ENCODE measurements at regions not wholly inside any gene's neighbourhood (a gene's known extent, or its start where the extent isn't known, plus 50 kb on each side); places are given as distances from the start of the nearest gene placed in this dataset.
"Not testable (repeated sequence)": the region's sequence is repeated elsewhere in the genome, so short reads cannot be mapped to it uniquely, and the experiment has no call there.

- CTCF ChIA-PET: no interaction called here
- POLR2A ChIA-PET: no interaction called here
Observed at GRCh38 chr3:65015711-65016110, 327.9 kb upstream of the ADAMTS9 start.

GRCh38 chr3:65013053-65013452 is 325.3 kb upstream of the ADAMTS9 start:
- TF ChIP-seq, protein P1, sequence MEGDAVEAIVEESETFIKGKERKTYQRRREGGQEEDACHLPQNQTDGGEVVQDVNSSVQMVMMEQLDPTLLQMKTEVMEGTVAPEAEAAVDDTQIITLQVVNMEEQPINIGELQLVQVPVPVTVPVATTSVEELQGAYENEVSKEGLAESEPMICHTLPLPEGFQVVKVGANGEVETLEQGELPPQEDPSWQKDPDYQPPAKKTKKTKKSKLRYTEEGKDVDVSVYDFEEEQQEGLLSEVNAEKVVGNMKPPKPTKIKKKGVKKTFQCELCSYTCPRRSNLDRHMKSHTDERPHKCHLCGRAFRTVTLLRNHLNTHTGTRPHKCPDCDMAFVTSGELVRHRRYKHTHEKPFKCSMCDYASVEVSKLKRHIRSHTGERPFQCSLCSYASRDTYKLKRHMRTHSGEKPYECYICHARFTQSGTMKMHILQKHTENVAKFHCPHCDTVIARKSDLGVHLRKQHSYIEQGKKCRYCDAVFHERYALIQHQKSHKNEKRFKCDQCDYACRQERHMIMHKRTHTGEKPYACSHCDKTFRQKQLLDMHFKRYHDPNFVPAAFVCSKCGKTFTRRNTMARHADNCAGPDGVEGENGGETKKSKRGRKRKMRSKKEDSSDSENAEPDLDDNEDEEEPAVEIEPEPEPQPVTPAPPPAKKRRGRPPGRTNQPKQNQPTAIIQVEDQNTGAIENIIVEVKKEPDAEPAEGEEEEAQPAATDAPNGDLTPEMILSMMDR (IDR thresholded peaks at IDR 0.05; ENCODE audit: insufficient read depth, low read length, missing control alignments): no peak
- CTCF ChIA-PET: no interaction called here
- no peak for DNase-seq (ENCODE audit: low read depth, low spot score)
- no peak overlapping the region for H3K4me3 ChIP-seq (ENCODE audit: low read depth, low read length)
- POLR2A ChIA-PET: no interaction called here

More at GRCh38 chr3:65015711-65016110, 327.9 kb upstream of the ADAMTS9 start:
- DNase-seq (ENCODE audit: low read depth, low spot score): no peak
- TF ChIP-seq, protein P1 (IDR thresholded peaks at IDR 0.05; ENCODE audit: insufficient read depth, low read length, missing control alignments): no peak
- H3K4me3 ChIP-seq (ENCODE audit: low read depth, low read length): no peak overlapping the region

DNA sequence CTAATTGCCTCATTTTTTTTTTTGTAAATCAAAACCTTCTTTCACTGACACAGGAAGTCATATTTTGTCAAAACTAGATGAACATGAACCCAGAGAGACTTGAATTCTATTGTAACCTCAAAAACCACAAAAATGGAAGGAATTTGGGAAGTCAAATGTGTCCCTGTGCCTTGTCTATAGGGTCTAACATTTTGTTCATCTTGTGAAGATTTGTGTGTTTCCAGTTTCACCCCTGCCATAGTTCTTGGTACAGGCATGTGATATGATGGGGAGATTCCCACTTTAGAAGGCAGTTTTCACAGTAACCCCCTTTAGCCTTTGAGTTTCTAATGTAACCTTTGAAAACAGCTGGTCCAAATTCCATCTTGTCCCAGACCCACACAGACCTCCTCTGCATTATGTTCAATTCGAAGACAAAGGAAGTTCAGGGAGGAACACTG is 318.5 kb upstream of the ADAMTS9 start:
- ChIA-PET CTCF (interaction anchor here (1.0 kb wide), 1 partner anchor 11 kb away, joined by 3 read pairs; no protein-coding TSS in a partner anchor), POLR2A (no interaction called here)
- TF ChIP-seq, protein P1 (IDR thresholded peaks at IDR 0.05; ENCODE audit: insufficient read depth, low read length, missing control alignments): no peak
- no peak overlapping the region for H3K4me3 ChIP-seq (ENCODE audit: low read depth, low read length)
- no peak for DNase-seq (ENCODE audit: low read depth, low spot score)

DNA sequence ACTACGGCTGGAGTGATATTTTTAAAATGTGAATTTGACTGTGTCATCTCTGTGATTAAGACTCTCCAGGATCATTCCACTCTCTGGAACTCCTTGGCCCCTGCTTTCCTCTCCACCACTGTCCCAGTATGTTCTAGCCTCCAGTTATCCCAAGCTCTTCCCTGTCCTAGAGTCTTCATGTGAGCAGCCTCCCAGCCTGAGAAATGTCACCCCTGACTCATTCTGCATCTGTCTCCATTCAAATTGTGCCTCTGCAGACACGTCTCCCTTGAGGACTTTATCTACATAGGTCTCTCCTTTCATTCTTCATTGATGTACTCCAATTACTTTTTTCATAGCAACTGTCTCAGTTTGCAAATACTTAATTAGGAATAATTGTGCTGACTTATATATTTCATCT is 317.7 kb upstream of the ADAMTS9 start:
- TF ChIP-seq, protein P1 (IDR thresholded peaks at IDR 0.05; ENCODE audit: insufficient read depth, low read length, missing control alignments): no peak
- DNase-seq (ENCODE audit: low read depth, low spot score): no peak
- ChIA-PET CTCF (interaction anchor here (1.0 kb wide), 1 partner anchor 10 kb away, joined by 3 read pairs; no protein-coding TSS in a partner anchor), POLR2A (no interaction called here)
- no peak overlapping the region for H3K4me3 ChIP-seq (ENCODE audit: low read depth, low read length)

DNA sequence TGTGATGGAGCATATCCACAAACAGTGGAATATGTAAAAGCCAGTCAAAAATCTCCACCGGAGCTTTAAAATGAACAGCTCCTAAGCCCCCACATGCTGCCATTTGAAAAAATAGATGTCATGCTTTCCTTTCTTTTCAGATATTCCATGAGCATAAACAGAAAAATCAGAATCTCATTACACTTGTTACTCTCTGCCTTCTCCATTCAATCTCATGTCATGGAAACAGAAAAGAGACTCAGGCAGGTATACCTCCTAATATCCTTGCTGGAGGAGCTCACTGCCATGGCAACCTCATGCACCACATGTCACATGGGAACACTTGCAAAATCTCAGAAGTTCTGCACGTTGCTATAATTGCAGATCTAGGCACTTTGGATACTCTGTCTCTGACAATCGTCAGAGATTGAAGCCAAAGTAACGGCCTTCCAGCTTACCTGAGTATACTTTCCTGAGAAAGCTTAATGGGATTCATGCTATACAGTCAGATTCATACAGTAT is 317.0 kb upstream of the ADAMTS9 start:
- POLR2A ChIA-PET: no interaction called here
- CTCF ChIA-PET: no interaction called here
- TF ChIP-seq, protein P1 (IDR thresholded peaks at IDR 0.05; ENCODE audit: insufficient read depth, low read length, missing control alignments): no peak
- H3K4me3 ChIP-seq (ENCODE audit: low read depth, low read length): no peak overlapping the region
- no peak for DNase-seq (ENCODE audit: low read depth, low spot score)

GRCh38 chr3:65004306-65004705 is 316.5 kb upstream of the ADAMTS9 start:
- no peak for DNase-seq (ENCODE audit: low read depth, low spot score)
- POLR2A ChIA-PET: no interaction called here
- no peak overlapping the region for H3K4me3 ChIP-seq (ENCODE audit: low read depth, low read length)
- TF ChIP-seq, protein P1 (IDR thresholded peaks at IDR 0.05; ENCODE audit: insufficient read depth, low read length, missing control alignments): no peak
- CTCF ChIA-PET: no interaction called here

- POLR2A ChIA-PET; H3K4me3 ChIP-seq (ENCODE audit: low read depth, low read length); CTCF ChIA-PET; DNase-seq (ENCODE audit: low read depth, low spot score): not testable (repeated sequence)
Observed at GRCh38 chr3:65001119-65001518, 313.3 kb upstream of the ADAMTS9 start.

Measured in AG04449 (cell line).